Upper lobe of right lung (tissue), 1 donor: ENCODE measurements at regions not wholly inside any gene's neighbourhood (a gene's known extent, or its start where the extent isn't known, plus 50 kb on each side); places are given as distances from the start of the nearest gene placed in this dataset.

Experiments used
- ATAC-seq: fragments of 200-7000 bp; cut with Tn5 transposase; one replicate; pipeline ENCODE4 v1.9.1; 2020; ENCODE audit warnings: mild to moderate bottlenecking, moderate library complexity
- DNase-seq: peaks from one replicate; pipeline ENCODE4 v3.0.0-alpha.2; 2020
- H3K27ac ChIP-seq: fragments of 200-600 bp; one replicate; pipeline ENCODE4 v1.8.0; 2022
- H3K27me3 ChIP-seq: fragments of 200-600 bp; one replicate; pipeline ENCODE4 v1.8.0; 2022; ENCODE audit warnings: mild to moderate bottlenecking
- H3K36me3 ChIP-seq: fragments of 200-600 bp; one replicate; pipeline ENCODE4 v1.8.0; 2022
- H3K4me1 ChIP-seq: fragments of 200-600 bp; one replicate; pipeline ENCODE4 v1.8.0; 2022
- H3K4me3 ChIP-seq: fragments of 200-600 bp; one replicate; pipeline ENCODE4 v1.8.0; 2022; ENCODE audit warnings: mild to moderate bottlenecking
- H3K9me3 ChIP-seq: fragments of 200-600 bp; one replicate; pipeline ENCODE4 v1.8.0; 2022
- CTCF ChIP-seq: fragments of 200-600 bp; IDR thresholded peaks from one replicate; pipeline ENCODE4 v1.8.0; 2022; ENCODE audit warnings: antibody characterized with exemption
- intact Hi-C: fragments of 100-400 bp; cut with DNase I; formaldehyde crosslinking; loops from one replicate; pipeline ENCODE4 v1.11.0; 2022
- donor health status: DM: no; HTN: yes; CAD: no; lungs with severe emphysema.

GRCh38 chr12:24555730-24556129 is 393.2 kb downstream of the BCAT1 start:
- intact Hi-C loops: no loop called here
- no peak for ATAC-seq

DNA sequence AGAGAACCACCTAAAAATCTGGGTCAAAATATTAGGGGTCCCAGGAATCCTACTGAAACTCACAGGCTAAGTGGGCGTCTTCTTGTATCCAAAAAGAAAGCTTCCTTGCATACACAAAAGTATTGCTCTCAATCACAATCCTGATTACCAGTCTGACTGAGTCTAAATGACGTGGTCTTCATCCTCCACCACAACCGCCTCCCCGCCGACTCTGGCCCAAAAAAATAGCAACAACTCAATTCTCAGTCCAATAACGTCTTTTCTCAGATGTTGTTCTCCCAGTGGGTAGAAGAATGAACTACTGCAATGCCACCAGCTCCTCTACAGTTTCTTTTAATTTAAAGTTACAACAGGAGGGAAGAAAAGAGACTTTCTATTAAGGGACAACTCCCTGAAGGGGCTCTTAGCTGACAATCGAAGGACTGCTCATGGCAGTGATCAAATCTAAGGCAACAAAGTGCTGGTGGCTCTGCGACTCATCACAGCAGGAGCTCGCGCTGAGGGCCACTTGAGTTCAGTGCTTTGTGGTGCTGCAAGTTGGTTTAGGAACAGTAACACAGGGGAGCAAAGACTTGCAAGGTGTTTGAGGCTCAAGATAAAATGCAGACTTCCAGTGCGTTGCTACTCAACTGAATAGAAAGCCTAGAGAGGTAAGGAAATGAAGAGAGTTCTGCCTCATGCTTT is 394.1 kb downstream of the BCAT1 start:
- intact Hi-C loops: no loop called here
- Histone ChIP-seq H3K9me3 (no peaks in the 10 kb centered on the region), H3K27ac (no peak overlapping the region), H3K36me3 (no peaks in the 10 kb centered on the region), H3K4me3 (no peak overlapping the region), H3K27me3 (no peaks in the 10 kb centered on the region), H3K4me1 (peaks cover 6% of the 10 kb centered on the region)
- no peak for TF ChIP-seq CTCF
- ATAC-seq (peak; percentile 22), DNase-seq (no peak)

More at GRCh38 chr12:24555730-24556129, 393.2 kb downstream of the BCAT1 start:
- H3K27ac ChIP-seq: no peak overlapping the region
- no peak overlapping the region for H3K4me3 ChIP-seq
- peaks cover 11% of the 10 kb centered on the region for H3K4me1 ChIP-seq
- H3K9me3 ChIP-seq: no peaks in the 10 kb centered on the region
- H3K36me3 ChIP-seq: no peaks in the 10 kb centered on the region
- no peak for TF ChIP-seq CTCF
- DNase-seq: no peak
- peaks cover 7% of the 10 kb centered on the region for H3K27me3 ChIP-seq

- DNase-seq (no peak), ATAC-seq (no peak)
- Histone ChIP-seq H3K27ac (no peak overlapping the region), H3K4me3 (no peak overlapping the region), H3K27me3 (no peaks in the 10 kb centered on the region), H3K36me3 (no peaks in the 10 kb centered on the region), H3K9me3 (no peaks in the 10 kb centered on the region), H3K4me1 (peaks cover 6% of the 10 kb centered on the region)
- no peak for TF ChIP-seq CTCF
- intact Hi-C loops: no loop called here
These were observed 395.6 kb downstream of the BCAT1 start for GRCh38 chr12:24553259-24553658.

DNA sequence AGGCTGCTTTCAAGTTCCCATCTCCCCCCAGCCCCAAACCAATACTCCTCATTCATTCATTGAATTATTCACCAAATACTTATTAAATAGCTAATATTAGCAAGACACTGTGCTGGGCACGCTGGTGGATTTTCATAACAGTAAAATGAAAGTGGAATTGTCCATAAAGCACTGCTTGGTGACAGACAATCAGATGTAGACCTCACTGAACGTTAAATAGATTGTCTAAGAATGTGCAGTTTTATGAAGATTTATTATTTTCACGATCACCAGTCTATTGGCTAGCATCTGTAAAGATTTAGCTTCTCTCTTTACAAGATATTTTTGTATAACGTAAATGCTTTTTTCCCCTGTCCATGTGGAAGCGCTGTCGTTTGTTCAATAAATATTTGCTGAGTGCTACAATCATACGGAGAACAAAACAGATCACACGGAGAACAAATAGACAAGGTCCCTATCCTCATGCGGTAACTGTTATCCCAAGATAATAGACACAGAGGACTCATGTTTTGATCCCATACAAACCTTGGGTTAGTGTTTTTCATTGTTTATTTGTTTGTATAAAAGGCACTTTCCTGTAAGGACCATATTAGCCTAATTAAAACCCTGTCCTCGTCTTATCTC is 397.6 kb downstream of the BCAT1 start:
- no peaks in the 10 kb centered on the region for H3K27me3 ChIP-seq
- no peak for TF ChIP-seq CTCF
- peaks cover 6% of the 10 kb centered on the region for H3K4me1 ChIP-seq
- intact Hi-C loops: no loop called here
- DNase-seq (no peak), ATAC-seq (no peak)
- H3K4me3 ChIP-seq: peak overlapping the region; percentile 37
- no peaks in the 10 kb centered on the region for H3K9me3 ChIP-seq
- peak overlapping the region; percentile 2 for H3K27ac ChIP-seq
- H3K36me3 ChIP-seq: no peaks in the 10 kb centered on the region

DNA sequence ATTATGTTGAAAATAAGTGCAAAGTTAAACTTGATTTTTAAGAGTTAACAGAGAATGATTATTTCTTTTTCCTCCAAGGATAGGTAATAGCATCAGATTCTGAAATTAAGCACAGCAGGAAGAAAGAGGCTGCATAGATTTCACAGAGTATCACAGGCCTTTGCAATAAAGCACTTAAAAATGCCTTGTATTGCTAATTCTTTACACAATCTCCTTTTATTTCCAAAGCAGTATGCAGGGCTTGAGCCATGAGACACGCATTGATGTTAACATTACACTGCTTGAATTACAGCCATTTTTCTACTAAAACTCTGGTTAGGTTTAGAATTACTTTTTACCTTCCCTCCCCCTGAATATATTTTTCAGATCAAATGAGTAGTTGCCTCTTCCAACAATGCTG is 398.3 kb downstream of the BCAT1 start:
- Histone ChIP-seq H3K36me3 (no peaks in the 10 kb centered on the region), H3K4me1 (peaks cover 6% of the 10 kb centered on the region), H3K27me3 (no peaks in the 10 kb centered on the region), H3K9me3 (no peaks in the 10 kb centered on the region), H3K27ac (peak overlapping the region; percentile 2), H3K4me3 (peak overlapping the region; percentile 37)
- ATAC-seq: no peak
- TF ChIP-seq CTCF: no peak
- intact Hi-C loops: no loop called here
- DNase-seq: no peak
